Fibroblast of lung (primary cell): ENCODE measurements at regions not wholly inside any gene's neighbourhood (a gene's known extent, or its start where the extent isn't known, plus 50 kb on each side); places are given as distances from the start of the nearest gene placed in this dataset.

Experiments
- CTCF ChIP-seq, 2 donors: IDR thresholded peaks in 1 of 2; conservative IDR thresholded peaks in 1 of 2; 1 replicate in 1 of 2; 2 replicates in 1 of 2; pipeline ENCODE4 v1.5.1; 2011 to 2012; ENCODE audit warnings: low read length in 2 of 2, control low read depth in 1 of 2, inconsistent platforms in 1 of 2, low read depth in 1 of 2, mild to moderate bottlenecking in 1 of 2
- EZH2 ChIP-seq: IDR thresholded peaks from 2 replicates; pipeline ENCODE4 v1.5.1; 2012; ENCODE audit warnings: low read length, control low read depth, mild to moderate bottlenecking; ENCODE audit errors: missing control alignments

GRCh38 chr14:87824266-87824665 lies 168.7 kb downstream of the GALC start:
- no peak for TF ChIP-seq CTCF (conservative IDR thresholded peaks at IDR 0.05 in 1 of 2, IDR thresholded peaks at IDR 0.05 in 1 of 2; ENCODE audit: low read depth in 1 of 2, low read length in 2 of 2)
- no peak for TF ChIP-seq EZH2
